ENCODE measurements at regions not wholly inside any gene's neighbourhood (a gene's known extent, or its start where the extent isn't known, plus 50 kb on each side); places are given as distances from the start of the nearest gene placed in this dataset.

- intact Hi-C loops (cut with DNase I; ENCODE audit: low total_unique reads): no loop called here
- Histone ChIP-seq H3K27ac (no peak overlapping the region), H3K27me3 (peaks cover 0 to 5% (median 3%) of the 10 kb centered on the region in 3 donors), H3K4me1 (no peaks in the 10 kb centered on the region), H3K36me3 (no peaks in the 10 kb centered on the region), H3K9me3 (peaks cover 0 to 4% (median 0%) of the 10 kb centered on the region in 4 donors), H3K4me3 (no peak overlapping the region)
- TF ChIP-seq EP300 (IDR thresholded peaks at IDR 0.05) (no peak), POLR2A (IDR thresholded peaks at IDR 0.05) (no peak), CTCF (IDR thresholded peaks at IDR 0.05) (no peak), POLR2AphosphoS5 (IDR thresholded peaks at IDR 0.05) (no peak)
- DNase-seq: no peak
- WGBS, 5 donors: 64 to 79% (median 77%) methylated on average over 3 of the region's 3 CpGs
Observed at GRCh38 chr18:57202881-57203280, 56.0 kb downstream of the BOD1L2 start.

DNA sequence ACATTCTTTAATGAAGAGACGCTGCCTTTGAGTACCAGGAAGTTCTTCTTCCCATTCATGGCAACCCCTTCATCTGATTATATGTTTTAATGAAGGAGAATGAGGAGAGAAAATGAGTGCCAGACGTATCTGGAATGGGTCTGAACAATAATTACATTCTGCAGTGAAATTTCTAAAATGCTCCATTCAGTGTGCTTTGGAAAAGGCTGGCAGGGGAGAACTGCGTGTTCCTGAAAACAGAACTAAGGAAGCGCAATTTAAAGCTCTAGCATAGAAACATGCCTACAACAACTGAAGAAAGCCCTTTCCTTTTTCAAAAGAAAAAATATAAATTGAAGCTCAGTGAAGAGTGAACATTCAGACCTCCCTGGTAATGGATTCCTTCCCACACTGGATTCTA lies 58.8 kb downstream of the BOD1L2 start:
- TF ChIP-seq EP300 (IDR thresholded peaks at IDR 0.05) (no peak), POLR2A (IDR thresholded peaks at IDR 0.05) (no peak), POLR2AphosphoS5 (IDR thresholded peaks at IDR 0.05) (no peak), CTCF (IDR thresholded peaks at IDR 0.05) (no peak)

DNA sequence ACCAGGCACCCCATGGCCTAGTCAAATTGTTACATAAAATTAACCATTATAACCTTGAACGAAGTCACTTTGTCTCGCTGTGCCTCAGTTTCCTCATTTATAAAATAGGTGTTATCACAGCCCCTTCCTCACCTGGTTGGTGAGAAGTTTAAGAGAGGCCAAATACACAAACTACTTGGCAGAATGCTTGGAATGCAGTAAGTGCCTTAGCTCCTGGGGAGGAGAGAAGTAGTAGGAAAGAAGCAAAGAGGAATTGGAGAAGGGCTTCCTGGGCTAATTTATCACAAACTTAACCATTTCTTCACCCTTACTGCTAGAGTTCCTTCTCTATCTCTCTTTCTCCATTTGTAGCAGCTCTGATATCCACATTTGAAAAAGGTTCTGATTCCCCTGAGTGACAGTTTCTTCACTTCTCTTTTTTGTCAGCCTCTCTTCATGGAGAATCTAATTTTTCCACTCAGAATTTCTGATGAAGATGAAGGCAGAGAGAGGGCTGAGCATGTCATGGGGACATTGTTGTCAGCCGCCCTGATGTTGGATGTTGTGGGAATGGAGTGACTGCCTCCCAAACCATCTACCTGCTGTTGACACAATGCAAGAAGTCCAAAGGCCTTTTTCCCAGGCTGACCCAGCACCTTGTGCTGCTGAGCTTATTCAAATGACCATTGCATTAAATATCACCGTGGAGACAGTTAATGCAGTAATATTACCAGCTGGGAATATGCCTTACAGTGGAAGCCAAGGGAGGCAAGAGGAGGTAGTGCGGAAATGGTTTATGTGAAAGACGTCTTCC lies 60.4 kb downstream of the BOD1L2 start:
- peaks cover 5 to 35% (median 14%) of the 10 kb centered on the region in 3 donors for H3K27me3 ChIP-seq
- no peaks in the 10 kb centered on the region for H3K36me3 ChIP-seq
- H3K4me3 ChIP-seq: no peak overlapping the region
- TF ChIP-seq POLR2AphosphoS5 (IDR thresholded peaks at IDR 0.05): no peak
- TF ChIP-seq CTCF (IDR thresholded peaks at IDR 0.05): no peak
- intact Hi-C loops (cut with DNase I; ENCODE audit: low total_unique reads): no loop called here
- peak in 1 of 2 donors; percentile 27 for DNase-seq
- peaks cover 0 to 16% (median 7%) of the 10 kb centered on the region in 4 donors for H3K4me1 ChIP-seq
- H3K27ac ChIP-seq: no peak overlapping the region
- 50 to 61% (median 55%) methylated on average over 6 of the region's 6 CpGs for WGBS, 5 donors
- H3K9me3 ChIP-seq: peaks cover 0 to 4% (median 0%) of the 10 kb centered on the region in 4 donors

More for the DNA sequence above, 58.8 kb downstream of the BOD1L2 start:
- intact Hi-C loops (cut with DNase I; ENCODE audit: low total_unique reads): no loop called here
- H3K27me3 ChIP-seq: peaks cover 5 to 29% (median 14%) of the 10 kb centered on the region in 3 donors
- H3K4me1 ChIP-seq: peaks cover 0 to 12% (median 6%) of the 10 kb centered on the region in 4 donors
- no peak for DNase-seq
- no peaks in the 10 kb centered on the region for H3K36me3 ChIP-seq
- no peak overlapping the region for H3K27ac ChIP-seq
- 75 to 80% (median 80%) methylated on average over 4 of the region's 4 CpGs for WGBS, 5 donors
- H3K9me3 ChIP-seq: peaks cover 0 to 4% (median 0%) of the 10 kb centered on the region in 4 donors
- no peak overlapping the region for H3K4me3 ChIP-seq

DNA sequence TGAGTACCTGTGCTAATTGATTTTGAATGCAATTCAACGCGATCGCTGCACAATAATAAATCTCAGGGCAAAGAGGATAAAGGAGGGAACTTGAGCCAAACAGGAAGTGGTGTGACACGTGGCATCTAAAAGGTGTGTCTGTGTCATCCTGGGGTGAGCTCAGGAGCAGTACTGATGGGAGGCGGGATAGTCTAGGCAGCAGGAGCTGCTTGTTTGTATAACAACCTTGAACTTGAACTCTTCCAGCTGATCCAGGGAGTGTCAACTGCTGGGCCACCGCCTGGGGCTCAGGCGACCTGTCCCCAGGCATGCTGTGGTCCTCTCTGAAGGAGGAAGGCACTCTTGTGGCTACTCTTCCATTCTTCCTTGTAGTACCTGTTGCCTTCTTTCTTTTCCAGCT lies 61.2 kb downstream of the BOD1L2 start:
- Histone ChIP-seq H3K36me3 (no peaks in the 10 kb centered on the region), H3K4me3 (no peak overlapping the region), H3K27ac (no peak overlapping the region), H3K27me3 (peaks cover 0 to 38% (median 14%) of the 10 kb centered on the region in 3 donors), H3K4me1 (peaks cover 0 to 16% (median 7%) of the 10 kb centered on the region in 4 donors), H3K9me3 (peaks cover 0 to 4% (median 0%) of the 10 kb centered on the region in 4 donors)
- WGBS, 5 donors: 52 to 60% (median 53%) methylated on average over 7 of the region's 7 CpGs
- intact Hi-C loops (cut with DNase I; ENCODE audit: low total_unique reads): no loop called here
- TF ChIP-seq EP300 (IDR thresholded peaks at IDR 0.05) (no peak), CTCF (IDR thresholded peaks at IDR 0.05) (no peak), POLR2AphosphoS5 (IDR thresholded peaks at IDR 0.05) (no peak), POLR2A (IDR thresholded peaks at IDR 0.05) (no peak)
- DNase-seq: no peak
